Stimulated activated CD8-positive, alpha-beta memory T cell treated with anti-CD3 and anti-CD28 coated beads, Interleukin-2, amount 100 ng/mL, for 48 hours (primary cell): ENCODE measurements at regions not wholly inside any gene's neighbourhood (a gene's known extent, or its start where the extent isn't known, plus 50 kb on each side); places are given as distances from the start of the nearest gene placed in this dataset.
A peak's percentile ranks its signal among the peaks of the same experiment; 100 is the strongest.
"Not testable (repeated sequence)": the region's sequence is repeated elsewhere in the genome, so short reads cannot be mapped to it uniquely, and the experiment has no call there.

Source experiments
- DNase-seq, 2 donors: peaks; one replicate each; pipeline ENCODE4 v3.0.0-alpha.2; 2020; ENCODE audit warnings: low read depth in 2 of 2

GRCh38 chr3:109656225-109656624 is 318.9 kb upstream of the DPPA4 start:
- DNase-seq: no peak

DNA sequence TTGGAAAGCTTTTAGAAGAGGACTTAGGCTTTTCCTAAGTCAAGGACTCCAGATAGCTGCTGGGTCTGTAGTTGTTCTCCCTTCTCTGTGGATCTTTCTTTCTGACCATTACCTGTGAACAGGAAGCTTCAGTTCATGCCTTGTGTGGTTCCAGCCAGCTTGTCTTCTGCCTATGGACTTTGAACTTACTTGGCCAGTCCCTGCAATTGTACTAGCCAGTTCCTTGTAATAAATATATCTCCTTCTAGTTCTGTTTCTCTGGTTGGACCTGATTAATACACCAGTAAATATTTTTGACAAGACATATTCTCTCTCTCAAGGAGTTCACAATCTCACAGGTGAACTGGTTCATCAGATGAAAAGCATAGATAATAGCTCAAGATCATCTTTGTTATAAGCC is 341.3 kb upstream of the DPPA4 start:
- DNase-seq: no peak

DNA sequence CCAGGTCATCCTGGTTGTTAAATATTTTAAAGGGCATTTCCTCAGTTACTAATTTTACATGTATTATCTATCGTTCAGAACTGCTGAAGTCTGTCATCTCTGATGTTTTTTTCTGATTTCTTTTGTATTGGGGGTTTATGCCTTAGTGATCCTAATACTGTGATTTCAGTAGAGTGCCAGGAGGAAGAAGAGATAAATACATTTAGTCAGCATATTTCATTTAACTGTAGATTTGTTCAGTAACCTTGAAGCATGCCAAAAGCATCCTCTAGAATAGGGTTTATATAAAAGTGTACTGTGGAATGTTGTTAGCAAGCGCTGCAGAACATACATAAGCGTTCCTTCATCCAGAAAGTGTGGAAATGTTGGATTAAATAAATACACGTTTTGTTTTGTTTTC is 342.3 kb upstream of the DPPA4 start:
- no peak for DNase-seq

DNA sequence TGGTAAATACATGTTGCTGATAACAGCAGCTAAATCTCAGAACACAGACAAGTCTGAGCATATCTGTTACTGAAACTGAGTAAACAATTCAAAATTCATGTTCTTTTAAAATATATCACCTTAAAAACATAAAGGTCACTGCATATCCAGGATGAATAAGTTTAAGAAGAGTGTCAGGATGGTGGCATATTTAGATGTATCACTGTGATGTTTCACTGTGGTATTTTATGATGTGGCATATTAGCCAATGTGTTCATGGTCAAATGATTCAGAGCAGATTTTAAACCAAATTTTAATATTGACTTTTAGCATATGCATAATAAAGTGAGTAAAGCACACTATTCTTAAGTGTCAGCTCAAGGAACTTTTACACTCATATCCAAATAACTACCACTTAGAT is 346.4 kb upstream of the DPPA4 start:
- no peak for DNase-seq

GRCh38 chr3:109685084-109686079 is 348.0 kb upstream of the DPPA4 start:
- no peak for DNase-seq

DNA sequence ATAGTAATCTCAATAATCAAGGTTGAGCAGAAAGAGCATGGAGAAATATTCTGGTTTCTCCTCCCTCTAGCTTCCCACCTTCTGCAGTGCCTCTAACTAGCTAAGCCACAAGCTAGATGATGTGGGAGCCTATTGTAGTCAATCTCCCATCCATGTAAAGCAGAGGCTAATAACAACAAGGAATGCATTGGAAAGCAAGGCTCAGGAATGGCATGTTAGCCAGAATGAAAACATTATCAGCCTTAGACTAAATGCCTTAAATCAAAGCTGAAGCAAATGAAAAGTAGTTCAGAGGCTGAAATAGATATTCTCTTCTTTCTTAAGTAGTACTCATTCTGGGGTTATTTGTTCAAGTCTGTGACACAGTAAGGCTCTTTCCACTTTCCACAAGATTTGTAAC is 350.3 kb upstream of the DPPA4 start:
- DNase-seq: no peak

DNA sequence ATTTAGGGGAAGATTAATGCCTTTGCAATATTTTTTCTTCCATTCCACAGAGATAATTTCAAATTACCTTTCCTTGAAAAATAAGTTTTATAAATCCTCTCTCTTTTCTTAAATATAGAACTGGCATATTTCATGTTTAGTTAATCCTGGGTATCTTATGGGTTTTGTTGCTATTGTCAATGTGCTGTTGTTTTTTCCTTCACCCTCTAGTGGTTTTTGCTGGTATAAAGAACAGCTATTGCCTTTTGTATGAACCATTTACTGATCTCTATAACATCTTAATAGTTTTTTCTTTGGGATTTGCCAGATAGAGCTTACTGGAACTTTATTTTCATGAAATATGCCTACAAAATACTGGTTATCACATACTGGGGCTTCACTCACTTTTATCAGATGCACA is 359.6 kb upstream of the DPPA4 start:
- DNase-seq: no peak

DNA sequence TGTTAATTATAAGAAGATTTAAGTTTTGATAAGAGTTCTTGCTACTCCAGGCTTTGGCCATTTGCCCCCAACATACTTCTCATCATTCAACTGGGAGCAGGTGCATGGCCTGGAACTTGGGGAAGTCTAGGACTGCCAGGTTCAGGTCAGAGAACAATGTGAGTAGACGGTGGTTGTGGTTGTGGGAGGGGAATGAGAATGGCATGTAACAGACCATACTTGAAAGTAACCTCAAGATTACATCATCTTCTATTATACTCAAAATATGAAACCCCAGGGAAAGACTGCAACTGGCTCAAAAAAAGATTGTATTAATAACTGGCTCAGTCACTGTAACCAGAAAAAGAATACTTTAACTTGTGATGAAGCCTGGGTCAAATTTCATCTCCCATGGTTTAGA is 364.9 kb upstream of the DPPA4 start:
- DNase-seq: no peak

GRCh38 chr3:109702976-109703375 is 365.6 kb upstream of the DPPA4 start:
- no peak for DNase-seq

DNA sequence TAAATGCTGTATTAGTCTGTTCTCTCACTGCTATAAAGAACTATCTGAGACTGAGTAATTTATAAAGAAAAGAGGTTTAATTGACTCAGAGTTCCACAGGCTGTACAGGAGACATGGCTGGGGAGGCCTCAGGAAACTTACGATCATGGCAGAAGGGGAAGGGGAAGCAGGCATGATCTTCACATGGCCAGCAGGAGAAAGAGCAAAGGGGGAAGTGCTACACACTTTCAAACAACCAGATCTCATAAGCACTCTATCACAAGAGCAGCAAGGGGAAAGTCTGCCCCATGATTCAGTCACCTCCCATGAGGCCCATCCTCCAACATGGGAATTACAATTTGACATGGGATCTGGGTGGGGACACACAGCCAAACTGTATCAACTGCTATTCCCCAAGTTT is 367.8 kb upstream of the DPPA4 start:
- not testable (repeated sequence) for DNase-seq

DNA sequence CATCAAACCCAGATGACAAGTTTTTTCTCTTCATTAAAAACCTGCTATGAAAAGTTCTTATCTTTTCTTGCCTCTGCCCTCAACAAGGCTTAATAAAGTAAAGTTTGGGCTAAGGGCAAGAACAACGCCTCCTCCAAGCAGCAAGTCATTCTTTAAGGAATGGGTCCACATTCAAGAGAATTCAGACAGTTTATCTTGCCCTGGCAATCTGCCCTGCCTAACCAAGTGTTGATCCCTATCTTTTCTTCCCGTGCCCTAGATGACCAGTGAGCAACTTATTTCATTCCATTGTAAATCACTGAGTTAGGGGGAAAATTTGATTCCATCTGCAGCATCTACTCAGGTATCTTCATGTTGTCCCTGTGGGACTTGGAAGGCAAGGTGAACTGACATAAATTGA is 370.3 kb upstream of the DPPA4 start:
- no peak for DNase-seq

DNA sequence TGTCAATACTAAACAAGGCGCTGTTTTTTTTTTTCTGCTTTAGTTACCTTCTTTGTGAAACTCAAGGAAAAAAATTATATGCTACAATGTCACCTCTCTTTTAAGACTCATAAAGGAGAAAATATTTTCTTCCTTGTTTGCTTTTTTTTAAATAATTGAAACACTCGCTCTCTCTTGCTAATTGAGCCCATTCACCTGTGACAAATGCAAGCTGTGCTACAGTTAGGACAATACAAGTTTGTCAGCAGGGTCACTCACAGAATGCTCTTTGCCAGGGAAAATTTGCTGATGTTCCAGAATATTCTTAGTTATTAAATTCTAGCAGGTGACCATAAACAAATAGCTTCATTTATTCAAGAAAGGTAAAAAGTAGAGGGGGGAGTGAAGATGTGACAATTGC is 375.9 kb upstream of the DPPA4 start:
- DNase-seq: no peak

- no peak for DNase-seq
Observed at GRCh38 chr3:109715707-109716106, 378.4 kb upstream of the DPPA4 start.

DNA sequence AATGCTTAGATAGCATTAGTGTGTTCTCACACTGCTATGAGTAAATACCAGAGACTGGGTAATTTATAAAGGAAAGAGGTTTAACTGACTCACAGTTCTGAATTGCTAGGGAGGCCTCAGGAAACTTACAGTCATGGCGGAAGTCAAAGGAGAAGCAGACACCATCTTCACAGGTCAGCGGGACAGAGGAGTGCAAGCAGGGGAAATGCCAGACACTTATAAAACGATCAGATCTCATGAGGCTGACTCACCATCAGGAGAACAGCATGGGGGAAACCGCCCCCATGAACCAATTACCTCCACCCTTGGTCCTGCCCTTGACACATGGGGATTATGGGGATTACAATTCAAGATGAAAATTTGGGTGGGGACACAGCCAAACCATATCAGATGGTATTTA is 381.5 kb upstream of the DPPA4 start:
- DNase-seq: no peak

- DNase-seq: no peak
Observed at GRCh38 chr3:109728861-109729494, 391.6 kb upstream of the DPPA4 start.

DNA sequence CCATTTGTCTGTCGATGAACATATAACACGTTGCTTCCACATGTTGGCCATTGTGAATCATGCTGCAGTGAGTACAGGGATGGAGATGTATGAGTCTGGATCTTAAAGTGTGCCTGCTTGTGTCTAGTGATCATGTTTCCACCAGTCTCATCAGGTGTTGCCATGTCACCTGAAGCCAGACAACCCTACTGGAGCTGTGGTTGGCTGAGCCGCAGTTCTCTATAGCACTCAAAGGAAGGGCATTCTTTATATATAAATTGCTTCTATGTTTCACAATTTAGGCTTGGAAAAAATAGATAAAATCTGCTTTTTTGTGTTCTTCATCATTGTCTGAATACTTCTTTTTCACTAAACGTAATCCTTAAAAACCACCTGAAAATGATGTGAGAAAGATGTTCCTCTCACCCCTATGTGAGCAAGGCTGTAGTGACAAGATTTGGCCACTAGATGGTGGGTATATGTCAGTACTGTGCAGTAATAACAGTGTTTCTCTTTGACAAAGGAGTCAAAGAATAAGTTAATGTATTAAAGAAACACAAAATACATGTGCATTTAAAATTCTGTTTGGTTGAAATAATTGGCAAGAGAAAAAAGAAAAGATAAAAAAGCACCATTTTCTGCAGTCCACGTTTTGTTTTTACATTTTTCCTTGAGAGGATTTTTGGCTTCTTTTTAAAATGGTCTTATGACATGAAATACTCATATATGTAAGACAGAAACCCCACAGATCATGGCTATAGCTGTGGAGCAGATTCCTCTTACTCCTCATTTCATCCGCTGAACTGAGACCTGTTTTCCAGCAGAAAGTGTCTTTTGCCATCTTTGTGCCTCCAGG is 394.5 kb upstream of the DPPA4 start:
- DNase-seq: peak in 1 of 2 donors; percentile 12

DNA sequence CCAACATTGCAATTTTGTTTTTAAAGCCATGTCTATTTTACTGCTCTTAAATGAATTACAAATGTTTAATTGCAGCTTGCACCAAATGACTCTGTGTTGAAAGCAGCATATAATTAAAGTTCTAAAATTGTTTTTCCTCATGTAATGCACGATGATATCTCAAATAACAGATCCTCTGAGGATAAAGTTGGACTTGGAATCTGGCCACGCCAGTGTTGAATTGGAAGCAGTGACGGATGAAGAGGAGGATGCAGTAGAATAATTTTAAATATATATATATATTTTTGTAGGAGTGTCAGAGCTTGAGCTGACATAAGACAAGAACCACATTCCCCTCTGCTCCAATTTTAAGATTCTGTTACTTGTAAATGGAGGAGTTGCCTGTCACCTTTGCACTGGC is 406.6 kb upstream of the DPPA4 start:
- DNase-seq: no peak

DNA sequence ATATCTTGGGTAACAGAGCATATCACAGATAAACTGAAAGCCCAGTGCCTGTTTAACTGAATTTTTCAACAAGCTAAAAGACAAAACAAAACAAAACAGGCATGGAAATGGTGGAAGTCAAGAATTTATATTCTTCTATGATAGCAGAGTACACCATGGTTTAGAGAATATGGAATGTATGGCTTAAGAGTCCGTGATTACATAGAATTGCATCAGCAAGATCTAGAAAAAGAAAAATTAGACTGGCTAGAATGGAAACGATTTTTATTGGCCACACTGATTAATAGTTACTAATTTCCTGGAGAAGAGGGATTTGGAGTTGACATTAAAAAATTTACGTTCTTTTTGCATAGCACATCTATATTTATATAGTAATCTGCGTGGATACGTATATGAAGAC is 435.2 kb upstream of the DPPA4 start:
- DNase-seq: no peak

GRCh38 chr3:109774108-109774507 is 436.8 kb upstream of the DPPA4 start:
- DNase-seq: no peak

DNA sequence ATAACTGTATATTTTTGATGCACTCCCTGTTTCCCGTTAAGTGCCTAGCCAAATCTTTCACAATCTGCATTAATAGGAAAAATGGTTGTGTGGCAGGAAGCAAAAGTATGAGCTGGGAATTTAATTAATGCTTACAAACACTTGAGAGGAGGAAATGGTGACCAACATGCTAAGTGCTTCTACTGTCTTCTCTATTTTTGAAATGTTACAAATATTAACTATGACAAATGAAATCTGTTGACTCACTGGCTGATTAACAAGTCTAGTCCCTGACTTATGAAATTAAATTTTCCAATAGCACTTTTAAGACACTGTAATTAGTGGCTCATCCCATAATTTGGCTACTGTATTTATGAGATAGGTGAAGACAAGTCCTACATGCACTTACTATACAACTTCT is 446.9 kb upstream of the DPPA4 start:
- no peak for DNase-seq

DNA sequence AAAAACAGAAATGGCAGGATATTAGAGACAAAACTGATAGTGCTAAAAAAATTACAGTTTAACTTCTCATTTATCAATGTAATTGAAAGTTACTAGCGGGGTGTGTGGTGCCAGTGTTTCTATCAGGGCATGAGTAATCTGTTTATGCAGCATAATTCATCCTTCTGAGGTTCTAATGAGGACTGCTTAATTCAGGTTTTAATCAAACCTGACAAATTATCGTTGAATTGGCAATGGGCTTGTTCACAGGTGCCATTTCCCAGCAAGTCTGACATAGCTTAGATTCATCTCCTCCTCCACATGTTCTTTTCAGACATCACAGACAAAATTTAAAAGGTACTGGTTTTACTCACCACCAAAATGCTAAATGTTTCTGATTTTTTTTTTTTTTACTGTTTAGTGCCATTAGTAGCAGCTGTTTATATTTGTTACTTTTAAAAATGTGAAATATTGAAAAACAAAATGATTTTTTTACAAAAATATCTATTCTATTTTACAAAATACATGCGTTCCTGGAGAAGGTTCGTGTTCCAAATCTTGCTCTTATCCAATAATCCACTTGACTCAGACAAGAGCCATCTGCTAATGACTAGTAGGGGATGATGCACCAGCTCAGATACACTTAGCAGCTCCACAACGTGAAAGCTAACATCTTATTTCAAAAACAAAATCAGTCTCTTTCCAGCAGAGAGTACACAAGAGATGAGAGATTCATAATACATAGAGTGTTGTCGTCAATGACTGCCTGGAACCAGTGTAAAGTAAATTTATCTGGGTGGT is 447.7 kb upstream of the DPPA4 start:
- no peak for DNase-seq

- no peak for DNase-seq
Observed at GRCh38 chr3:109803274-109803673, 465.9 kb upstream of the DPPA4 start.
